GM12874 (cell line): ENCODE measurements at regions not wholly inside any gene's neighbourhood (a gene's known extent, or its start where the extent isn't known, plus 50 kb on each side); places are given as distances from the start of the nearest gene placed in this dataset.

ENCODE experiments used
- TF ChIP-seq, protein P1 (sequence below): IDR thresholded peaks from 2 replicates; pipeline ENCODE4 v1.5.1; 2011; ENCODE audit warnings: low read depth, mild to moderate bottlenecking, control low read depth, low read length, moderate library complexity; ENCODE audit not compliant: insufficient read depth

DNA sequence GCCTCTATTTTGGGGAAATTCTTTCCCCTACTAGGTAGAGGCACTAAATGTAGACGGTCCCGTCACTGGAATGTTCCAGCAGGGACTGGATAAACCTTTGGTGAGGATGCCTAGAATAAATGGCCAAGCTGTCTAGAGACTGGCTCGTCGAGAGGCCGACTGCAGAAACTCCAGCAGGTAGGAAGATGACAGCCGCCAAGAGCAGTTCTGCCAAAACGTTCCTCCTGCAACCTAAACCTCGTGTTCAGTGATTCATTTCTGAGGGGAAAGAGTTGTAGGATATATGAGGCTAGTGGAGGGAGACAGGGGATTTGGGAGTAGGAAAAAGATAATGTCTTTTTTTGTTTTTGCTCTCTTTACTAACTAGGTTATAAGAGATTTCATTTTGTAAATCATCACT, 184.7 kb upstream of the GDF10 start:
- TF ChIP-seq, protein P1, sequence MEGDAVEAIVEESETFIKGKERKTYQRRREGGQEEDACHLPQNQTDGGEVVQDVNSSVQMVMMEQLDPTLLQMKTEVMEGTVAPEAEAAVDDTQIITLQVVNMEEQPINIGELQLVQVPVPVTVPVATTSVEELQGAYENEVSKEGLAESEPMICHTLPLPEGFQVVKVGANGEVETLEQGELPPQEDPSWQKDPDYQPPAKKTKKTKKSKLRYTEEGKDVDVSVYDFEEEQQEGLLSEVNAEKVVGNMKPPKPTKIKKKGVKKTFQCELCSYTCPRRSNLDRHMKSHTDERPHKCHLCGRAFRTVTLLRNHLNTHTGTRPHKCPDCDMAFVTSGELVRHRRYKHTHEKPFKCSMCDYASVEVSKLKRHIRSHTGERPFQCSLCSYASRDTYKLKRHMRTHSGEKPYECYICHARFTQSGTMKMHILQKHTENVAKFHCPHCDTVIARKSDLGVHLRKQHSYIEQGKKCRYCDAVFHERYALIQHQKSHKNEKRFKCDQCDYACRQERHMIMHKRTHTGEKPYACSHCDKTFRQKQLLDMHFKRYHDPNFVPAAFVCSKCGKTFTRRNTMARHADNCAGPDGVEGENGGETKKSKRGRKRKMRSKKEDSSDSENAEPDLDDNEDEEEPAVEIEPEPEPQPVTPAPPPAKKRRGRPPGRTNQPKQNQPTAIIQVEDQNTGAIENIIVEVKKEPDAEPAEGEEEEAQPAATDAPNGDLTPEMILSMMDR, result no peak

DNA sequence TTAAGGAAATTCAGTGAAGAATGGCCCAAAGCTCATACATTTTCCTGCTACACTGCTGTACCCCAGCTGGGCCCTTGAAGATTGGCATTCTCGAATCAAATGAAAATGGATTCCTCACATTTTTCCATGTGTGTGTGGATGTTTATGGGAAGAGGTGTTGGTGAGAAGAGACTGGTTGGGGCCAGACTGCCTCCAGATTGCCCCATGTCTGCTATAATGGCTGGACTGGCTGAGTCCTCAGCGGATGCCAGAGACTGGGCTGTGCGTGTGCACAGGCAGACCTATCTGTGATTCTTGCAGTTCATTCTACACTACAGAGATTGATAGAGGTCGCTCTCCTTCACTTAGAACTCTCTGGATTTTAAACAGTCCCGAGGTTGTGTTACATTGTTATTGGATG, 183.6 kb upstream of the GDF10 start:
- TF ChIP-seq, protein P1, result no peak

DNA sequence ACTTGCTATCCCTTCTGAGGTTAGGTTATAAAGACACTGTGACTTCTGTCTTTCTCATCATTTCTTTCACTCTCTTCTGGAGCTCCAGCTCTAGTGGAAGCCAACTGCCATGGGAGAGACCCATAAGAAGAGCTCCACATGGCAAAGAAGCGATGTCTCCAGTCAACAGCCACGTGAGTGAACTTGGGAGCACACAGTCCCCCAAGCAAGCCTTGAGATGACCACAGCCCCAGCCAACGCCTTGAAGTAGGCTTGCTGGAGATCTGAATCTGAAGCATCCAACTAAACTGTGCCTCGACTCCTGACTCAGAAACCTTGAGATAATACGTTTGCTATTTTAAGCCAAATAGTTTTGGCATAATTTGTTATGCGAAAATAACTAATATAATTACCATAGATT, 181.7 kb upstream of the GDF10 start:
- TF ChIP-seq, protein P1, result no peak

DNA sequence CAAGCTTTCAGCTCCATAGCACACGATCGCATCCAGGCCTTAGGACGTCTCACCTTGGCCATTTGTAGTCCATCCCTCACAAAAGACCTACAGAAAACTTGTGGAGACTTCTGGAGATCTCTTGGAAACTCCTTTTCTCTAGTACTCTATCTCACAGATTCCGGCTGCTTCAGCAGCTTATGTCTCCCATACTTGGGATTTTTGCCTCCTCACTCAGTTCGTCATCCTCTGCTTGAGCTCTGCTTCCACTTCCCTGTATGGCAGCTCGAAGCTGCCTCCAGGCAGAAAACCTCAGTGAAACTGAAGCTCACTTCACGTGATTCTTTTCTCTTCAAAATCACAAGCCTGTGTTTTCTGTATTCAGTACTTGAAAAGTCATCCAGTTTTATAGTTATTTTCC, 178.7 kb upstream of the GDF10 start:
- TF ChIP-seq, protein P1, result no peak

DNA sequence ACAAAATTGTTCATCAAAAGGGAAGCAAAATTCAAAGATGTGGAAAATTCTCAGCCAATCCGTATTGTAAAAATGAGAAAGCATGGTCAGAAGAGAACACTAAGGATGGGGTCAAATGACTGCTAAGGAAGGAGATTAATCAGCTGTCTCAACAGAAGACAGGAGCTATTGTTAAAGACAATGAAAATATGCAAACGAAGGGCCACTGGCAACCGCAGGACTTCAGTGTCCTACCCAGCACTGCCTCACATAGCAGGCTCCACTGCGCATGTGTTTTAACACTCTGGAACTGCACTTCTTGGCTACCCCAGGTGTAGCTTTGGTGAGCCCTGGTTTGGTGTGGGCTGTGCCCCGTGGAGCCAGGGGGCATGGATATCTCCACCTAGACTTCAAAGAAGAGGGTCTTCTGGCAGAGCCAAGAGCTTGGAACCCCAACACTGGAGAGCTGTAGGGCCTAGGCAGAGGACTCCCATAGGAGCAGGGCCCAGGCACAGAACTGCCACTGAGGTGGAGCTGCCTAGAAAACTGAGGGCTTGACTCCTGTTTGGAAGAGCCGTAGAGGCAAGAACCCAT, 176.2 kb upstream of the GDF10 start:
- TF ChIP-seq, protein P1, result no peak

DNA sequence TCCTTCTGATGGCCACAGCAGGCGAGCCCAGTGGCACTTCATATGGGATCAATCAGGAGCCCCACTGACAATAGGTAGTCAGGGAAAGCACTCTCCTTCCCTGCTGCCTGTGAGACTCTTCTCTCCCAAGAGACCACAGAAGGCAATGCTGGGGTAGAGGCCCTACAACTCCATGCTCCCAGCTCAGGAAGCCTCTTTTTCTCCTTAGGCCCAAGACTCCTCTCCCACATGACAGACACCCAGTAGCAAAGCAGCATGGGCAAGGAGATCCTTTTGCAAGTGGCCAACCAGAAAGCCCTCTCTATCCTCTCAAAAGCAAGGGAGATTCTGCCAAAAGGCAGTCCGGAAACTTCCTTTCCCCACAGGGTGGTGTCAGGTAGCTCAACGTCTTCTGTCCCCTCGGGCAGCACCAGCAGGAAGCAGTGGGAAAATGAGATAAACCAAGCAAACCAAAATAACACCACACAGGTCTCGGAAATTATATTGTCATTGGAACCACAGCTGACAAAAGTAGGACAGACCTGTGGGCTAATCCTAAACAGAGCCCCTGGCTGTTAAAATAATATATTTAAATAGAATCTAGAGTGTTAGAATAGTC, 172.7 kb upstream of the GDF10 start:
- TF ChIP-seq, protein P1, result no peak

DNA sequence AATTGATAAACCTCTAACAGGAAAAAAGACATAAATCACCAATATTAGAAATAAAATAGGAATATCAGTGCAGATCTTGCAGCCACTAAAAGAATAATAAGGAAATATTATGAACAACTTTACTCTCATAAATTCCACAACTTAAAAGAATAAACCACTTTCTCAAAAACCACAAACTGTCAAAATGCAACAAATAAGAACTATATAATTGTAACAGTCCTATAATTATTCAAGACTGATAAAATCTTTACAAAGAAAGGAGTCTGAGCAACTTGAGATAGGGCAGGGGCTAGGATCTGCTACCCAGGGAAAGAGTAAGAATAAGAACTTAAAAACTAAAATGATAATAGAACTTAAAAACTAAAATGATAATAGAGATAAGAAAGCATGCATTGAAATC, 169.5 kb upstream of the GDF10 start:
- TF ChIP-seq, protein P1, result no peak
